ENCODE measurements at regions not wholly inside any gene's neighbourhood (a gene's known extent, or its start where the extent isn't known, plus 50 kb on each side); places are given as distances from the start of the nearest gene placed in this dataset.

- no peaks in the 10 kb centered on the region for H3K27me3 ChIP-seq (ENCODE audit: insufficient read depth, poor library complexity, severe bottlenecking)
- DNase-seq (ENCODE audit: low read depth in 1 of 2, low spot score in 1 of 2), result no peak
- H3K4me3 ChIP-seq (replicated peaks; ENCODE audit: insufficient read depth, low read length), result no peak overlapping the region
- no peak overlapping the region for H3K27ac ChIP-seq (replicated peaks)
- TF ChIP-seq POLR2AphosphoS5 (IDR thresholded peaks at IDR 0.05; ENCODE audit: low read depth) (no peak), SPI1 (IDR thresholded peaks at IDR 0.05; ENCODE audit: borderline replicate concordance, low read depth) (no peak), GABPA (IDR thresholded peaks at IDR 0.05; ENCODE audit: low read depth) (no peak)
- TF ChIP-seq, protein P1, sequence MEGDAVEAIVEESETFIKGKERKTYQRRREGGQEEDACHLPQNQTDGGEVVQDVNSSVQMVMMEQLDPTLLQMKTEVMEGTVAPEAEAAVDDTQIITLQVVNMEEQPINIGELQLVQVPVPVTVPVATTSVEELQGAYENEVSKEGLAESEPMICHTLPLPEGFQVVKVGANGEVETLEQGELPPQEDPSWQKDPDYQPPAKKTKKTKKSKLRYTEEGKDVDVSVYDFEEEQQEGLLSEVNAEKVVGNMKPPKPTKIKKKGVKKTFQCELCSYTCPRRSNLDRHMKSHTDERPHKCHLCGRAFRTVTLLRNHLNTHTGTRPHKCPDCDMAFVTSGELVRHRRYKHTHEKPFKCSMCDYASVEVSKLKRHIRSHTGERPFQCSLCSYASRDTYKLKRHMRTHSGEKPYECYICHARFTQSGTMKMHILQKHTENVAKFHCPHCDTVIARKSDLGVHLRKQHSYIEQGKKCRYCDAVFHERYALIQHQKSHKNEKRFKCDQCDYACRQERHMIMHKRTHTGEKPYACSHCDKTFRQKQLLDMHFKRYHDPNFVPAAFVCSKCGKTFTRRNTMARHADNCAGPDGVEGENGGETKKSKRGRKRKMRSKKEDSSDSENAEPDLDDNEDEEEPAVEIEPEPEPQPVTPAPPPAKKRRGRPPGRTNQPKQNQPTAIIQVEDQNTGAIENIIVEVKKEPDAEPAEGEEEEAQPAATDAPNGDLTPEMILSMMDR (IDR thresholded peaks at IDR 0.05; ENCODE audit: insufficient read depth, low read length), result no peak
- TF ChIP-seq, protein P2, sequence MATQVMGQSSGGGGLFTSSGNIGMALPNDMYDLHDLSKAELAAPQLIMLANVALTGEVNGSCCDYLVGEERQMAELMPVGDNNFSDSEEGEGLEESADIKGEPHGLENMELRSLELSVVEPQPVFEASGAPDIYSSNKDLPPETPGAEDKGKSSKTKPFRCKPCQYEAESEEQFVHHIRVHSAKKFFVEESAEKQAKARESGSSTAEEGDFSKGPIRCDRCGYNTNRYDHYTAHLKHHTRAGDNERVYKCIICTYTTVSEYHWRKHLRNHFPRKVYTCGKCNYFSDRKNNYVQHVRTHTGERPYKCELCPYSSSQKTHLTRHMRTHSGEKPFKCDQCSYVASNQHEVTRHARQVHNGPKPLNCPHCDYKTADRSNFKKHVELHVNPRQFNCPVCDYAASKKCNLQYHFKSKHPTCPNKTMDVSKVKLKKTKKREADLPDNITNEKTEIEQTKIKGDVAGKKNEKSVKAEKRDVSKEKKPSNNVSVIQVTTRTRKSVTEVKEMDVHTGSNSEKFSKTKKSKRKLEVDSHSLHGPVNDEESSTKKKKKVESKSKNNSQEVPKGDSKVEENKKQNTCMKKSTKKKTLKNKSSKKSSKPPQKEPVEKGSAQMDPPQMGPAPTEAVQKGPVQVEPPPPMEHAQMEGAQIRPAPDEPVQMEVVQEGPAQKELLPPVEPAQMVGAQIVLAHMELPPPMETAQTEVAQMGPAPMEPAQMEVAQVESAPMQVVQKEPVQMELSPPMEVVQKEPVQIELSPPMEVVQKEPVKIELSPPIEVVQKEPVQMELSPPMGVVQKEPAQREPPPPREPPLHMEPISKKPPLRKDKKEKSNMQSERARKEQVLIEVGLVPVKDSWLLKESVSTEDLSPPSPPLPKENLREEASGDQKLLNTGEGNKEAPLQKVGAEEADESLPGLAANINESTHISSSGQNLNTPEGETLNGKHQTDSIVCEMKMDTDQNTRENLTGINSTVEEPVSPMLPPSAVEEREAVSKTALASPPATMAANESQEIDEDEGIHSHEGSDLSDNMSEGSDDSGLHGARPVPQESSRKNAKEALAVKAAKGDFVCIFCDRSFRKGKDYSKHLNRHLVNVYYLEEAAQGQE (IDR thresholded peaks at IDR 0.05; ENCODE audit: insufficient replicate concordance, low read depth), result no peak
Measured at GRCh38 chr10:4359003-4359402, 467.0 kb upstream of the AKR1E2 start.

- Histone ChIP-seq H3K27ac (replicated peaks) (no peak overlapping the region), H3K27me3 (ENCODE audit: insufficient read depth, poor library complexity, severe bottlenecking) (no peaks in the 10 kb centered on the region), H3K4me3 (replicated peaks; ENCODE audit: insufficient read depth, low read length) (no peak overlapping the region)
- no peak for DNase-seq (ENCODE audit: low read depth in 1 of 2, low spot score in 1 of 2)
- no peak for TF ChIP-seq SPI1 (IDR thresholded peaks at IDR 0.05; ENCODE audit: borderline replicate concordance, low read depth)
- TF ChIP-seq, protein P2 (IDR thresholded peaks at IDR 0.05; ENCODE audit: insufficient replicate concordance, low read depth), result no peak
- TF ChIP-seq POLR2AphosphoS5 (IDR thresholded peaks at IDR 0.05; ENCODE audit: low read depth), result no peak
- no peak for TF ChIP-seq GABPA (IDR thresholded peaks at IDR 0.05; ENCODE audit: low read depth)
- TF ChIP-seq, protein P1 (IDR thresholded peaks at IDR 0.05; ENCODE audit: insufficient read depth, low read length), result no peak
Measured at GRCh38 chr10:4357911-4358310, 468.1 kb upstream of the AKR1E2 start.

DNA sequence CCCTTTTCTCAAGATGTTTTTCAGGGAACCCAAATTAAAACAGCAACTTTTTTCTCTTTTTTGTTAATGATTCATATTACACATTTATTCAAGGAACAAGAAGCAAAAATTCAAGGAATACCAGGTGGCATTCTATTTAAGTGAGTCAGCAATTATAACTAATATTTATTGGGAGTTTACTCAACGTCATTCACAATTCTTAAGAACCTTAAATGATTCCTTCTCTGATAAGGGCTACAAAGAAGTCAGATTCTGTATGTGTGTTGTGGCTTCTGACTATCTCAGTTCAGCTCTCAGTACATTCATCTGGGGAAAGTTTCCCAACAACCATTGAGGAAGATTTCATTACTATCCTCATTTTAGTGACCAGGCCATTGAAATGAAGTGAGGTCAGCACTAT is 470.7 kb upstream of the AKR1E2 start:
- Histone ChIP-seq H3K27ac (replicated peaks) (no peak overlapping the region), H3K27me3 (ENCODE audit: insufficient read depth, poor library complexity, severe bottlenecking) (no peaks in the 10 kb centered on the region), H3K4me3 (replicated peaks; ENCODE audit: insufficient read depth, low read length) (no peak overlapping the region)
- no peak for DNase-seq (ENCODE audit: low read depth in 1 of 2, low spot score in 1 of 2)
- TF ChIP-seq, protein P2 (IDR thresholded peaks at IDR 0.05; ENCODE audit: insufficient replicate concordance, low read depth), result no peak
- TF ChIP-seq, protein P1 (IDR thresholded peaks at IDR 0.05; ENCODE audit: insufficient read depth, low read length), result no peak
- TF ChIP-seq SPI1 (IDR thresholded peaks at IDR 0.05; ENCODE audit: borderline replicate concordance, low read depth), result no peak
- TF ChIP-seq GABPA (IDR thresholded peaks at IDR 0.05; ENCODE audit: low read depth), result no peak
